ENCODE measurements at regions not wholly inside any gene's neighbourhood (a gene's known extent, or its start where the extent isn't known, plus 50 kb on each side); places are given as distances from the start of the nearest gene placed in this dataset.
"Not testable (repeated sequence)": the region's sequence is repeated elsewhere in the genome, so short reads cannot be mapped to it uniquely, and the experiment has no call there.

- Histone ChIP-seq H3K9me3 (peaks cover 0 to 8% (median 0%) of the 10 kb centered on the region in 12 donors), H3K4me3 (no peak overlapping the region), H3K4me1 (no peaks in the 10 kb centered on the region), H3K36me3 (no peaks in the 10 kb centered on the region), H3K27ac (no peak overlapping the region), H3K27me3 (peaks cover 0 to 9% (median 0%) of the 10 kb centered on the region in 9 donors)
- intact Hi-C loops (cut with DNase I), result no loop called here
- ATAC-seq, result no peak
- no peak for DNase-seq
- TF ChIP-seq CTCF (IDR thresholded peaks at IDR 0.05) (no peak), POLR2A (IDR thresholded peaks at IDR 0.05) (no peak)
- 78 to 88% (median 86%) methylated on average over 4 of the region's 4 CpGs for WGBS, 4 donors
Measured at GRCh38 chr12:7591531-7591930, 74.2 kb downstream of the APOBEC1 start.

- ATAC-seq; H3K9me3 ChIP-seq; H3K4me1 ChIP-seq; H3K27me3 ChIP-seq; H3K4me3 ChIP-seq; H3K36me3 ChIP-seq; intact Hi-C loops (cut with DNase I); H3K27ac ChIP-seq; DNase-seq: not testable (repeated sequence)
- 96 to 99% (median 97%) methylated on average over 14 to 27 of the region's 27 CpGs; no CpG with 5 or more reads in 1 of the 4 donors for WGBS, 4 donors
Measured at GRCh38 chr12:7590085-7590484, 75.6 kb downstream of the APOBEC1 start.

- ATAC-seq (peak in 3 of 4 donors; percentile 52 to 78 (median 66)), DNase-seq (peak in 3 of 5 donors; percentile 31 to 35 (median 32))
- H3K27me3 ChIP-seq; H3K4me3 ChIP-seq; H3K36me3 ChIP-seq; intact Hi-C loops (cut with DNase I); H3K4me1 ChIP-seq; H3K27ac ChIP-seq; H3K9me3 ChIP-seq: not testable (repeated sequence)
- 46 to 63% (median 52%) methylated on average over 4 of the region's 4 CpGs for WGBS, 4 donors
- peak in 10 of 12 donors; percentile 19 to 55 (median 33) for TF ChIP-seq CTCF (IDR thresholded peaks at IDR 0.05)
Measured at GRCh38 chr12:7588742-7589329, 76.9 kb downstream of the APOBEC1 start.

- intact Hi-C loops (cut with DNase I); H3K36me3 ChIP-seq; H3K27me3 ChIP-seq; H3K27ac ChIP-seq; H3K4me3 ChIP-seq; H3K4me1 ChIP-seq; ATAC-seq; DNase-seq: not testable (repeated sequence)
- WGBS, 4 donors, result 73 to 90% (median 83%) methylated on average over 1 of the region's 1 CpG
- H3K9me3 ChIP-seq, result peaks cover 0 to 12% (median under 1%) of the 10 kb centered on the region in 12 donors
Measured at GRCh38 chr12:7584137-7584536, 80.6 kb upstream of the CD163 start.

GRCh38 chr12:7583471-7583870, 79.9 kb upstream of the CD163 start:
- WGBS, 4 donors, result 71 to 78% (median 75%) methylated on average over 3 to 6 of the region's 6 CpGs
- Histone ChIP-seq H3K9me3 (peaks cover 0 to 19% (median 3%) of the 10 kb centered on the region in 12 donors), H3K27ac (no peak overlapping the region), H3K4me3 (no peak overlapping the region), H3K4me1 (no peaks in the 10 kb centered on the region), H3K27me3 (no peaks in the 10 kb centered on the region), H3K36me3 (no peaks in the 10 kb centered on the region)
- DNase-seq, result no peak
- intact Hi-C loops (cut with DNase I), result no loop called here
- no peak for ATAC-seq
- TF ChIP-seq CTCF (IDR thresholded peaks at IDR 0.05), result no peak
- no peak for TF ChIP-seq POLR2A (IDR thresholded peaks at IDR 0.05)
